Heart left ventricle (tissue), 16 donors: ENCODE measurements at regions not wholly inside any gene's neighbourhood (a gene's known extent, or its start where the extent isn't known, plus 50 kb on each side); places are given as distances from the start of the nearest gene placed in this dataset.

ENCODE experiments used
- ATAC-seq, 4 donors: fragments of 200-7000 bp; cut with Tn5 transposase; one replicate each; pipeline ENCODE4 v1.9.1; 2020 to 2022; ENCODE audit warnings: moderate library complexity in 4 of 4, mild to moderate bottlenecking in 3 of 4, moderate number of reproducible peaks in 1 of 4
- DNase-seq, 5 donors: peaks; one replicate each; pipeline ENCODE4 v3.0.0-alpha.2; 2020
- H3K27ac ChIP-seq, 12 donors: fragments of 200-600 bp; sonication (generic) in 4 of 12; one replicate each; pipeline versions ENCODE4 v1.5.0 to v1.8.0; 2016 to 2022; ENCODE audit warnings: mild to moderate bottlenecking in 2 of 12
- H3K27me3 ChIP-seq, 9 donors: fragments of 200-600 bp; sonication (generic) in 2 of 9; one replicate each; pipeline versions ENCODE4 v1.5.1 to v1.8.0; 2016 to 2022; ENCODE audit warnings: mild to moderate bottlenecking in 3 of 9
- H3K36me3 ChIP-seq, 9 donors: fragments of 200-600 bp; sonication (generic) in 2 of 9; one replicate each; pipeline versions ENCODE4 v1.5.0 to v1.8.0; 2018 to 2022; ENCODE audit warnings: mild to moderate bottlenecking in 2 of 9
- H3K4me1 ChIP-seq, 12 donors: fragments of 200-600 bp; sonication (generic) in 4 of 12; one replicate each; pipeline versions ENCODE4 v1.5.0 to v1.8.0; 2016 to 2022; ENCODE audit warnings: mild to moderate bottlenecking in 3 of 12
- H3K4me3 ChIP-seq, 12 donors: fragments of 200-600 bp; sonication (generic) in 4 of 12; one replicate each; pipeline versions ENCODE4 v1.5.0 to v1.8.0; 2017 to 2022; ENCODE audit warnings: mild to moderate bottlenecking in 9 of 12, moderate library complexity in 4 of 12
- H3K9me3 ChIP-seq, 12 donors: fragments of 200-600 bp; sonication (generic) in 4 of 12; one replicate each; pipeline versions ENCODE4 v1.5.0 to v1.8.0; 2016 to 2022; ENCODE audit warnings: mild to moderate bottlenecking in 1 of 12
- POLR2A ChIP-seq, 2 donors: fragments of 450-650 bp; IDR thresholded peaks; one replicate each; pipeline ENCODE4 v1.6.1; 2017; ENCODE audit warnings: antibody characterized with exemption in 2 of 2, mild to moderate bottlenecking in 2 of 2, moderate library complexity in 2 of 2
- WGBS, 4 donors: extraction: QIAGEN DNeasy Blood & Tissue Kit in 2 of 4; methylation state at CpG; one replicate each; pipeline versions ENCODE4 v1.1.5 to v1.1.7; 2013 to 2018; 5-methylcytosine and 5-hydroxymethylcytosine counted together
- intact Hi-C, 10 donors: fragments of 100-400 bp; cut with DNase I; formaldehyde crosslinking; loops; one replicate each; pipeline versions ENCODE4 v1.11.1 to v1.14.2; 2022
- TF ChIP-seq, protein P1 (sequence below), 12 donors: fragments of 200-600 bp; sonication (generic) in 4 of 12; IDR thresholded peaks; one replicate each; pipeline versions ENCODE4 v1.5.0 to v1.8.0; 2018 to 2022; ENCODE audit warnings: antibody characterized with exemption in 12 of 12, mild to moderate bottlenecking in 5 of 12
- donor health status: ischemic (EF 13 %, LVEDD 7.1; RV severe dilation, severe dysfunction).
- donor health status: healthy with polysubstance abuse.
- donor health status: DM: no; HTN: yes; CAD: no.
- donor health status: DM: no; HTN: no; CAD: no.
- donor health status: ischemic (EF 25% LVEDD 6.9; RV normal size, moderate dysfunction).
- donor health status: ischemic (EF 25% LVEDD 5.7; RV mildly dilated, moderate dysfunction).
- donor health status: healthy.
- donor health status: DM: yes; HTN: yes; CAD: no.
- donor health status: ischemic (EF 35%, LVEDD 5.7; RV mildly dilated, moderate dysfunction).
- donor health status: nonischemic (EF 11% LVEDD 7.7; RV severe dilation, severe dysfunction).
- donor health status: DM: yes; HTN: yes; CAD: no.
- donor health status: PGD.
- donor health status: ischemic (EF 29% LVEDD 5.4; RV normal size, mild dysfunction).
- donor health status: nonischemic (EF 23%, LVEDD 6.1; RV moderate dilation, normal function).

DNA sequence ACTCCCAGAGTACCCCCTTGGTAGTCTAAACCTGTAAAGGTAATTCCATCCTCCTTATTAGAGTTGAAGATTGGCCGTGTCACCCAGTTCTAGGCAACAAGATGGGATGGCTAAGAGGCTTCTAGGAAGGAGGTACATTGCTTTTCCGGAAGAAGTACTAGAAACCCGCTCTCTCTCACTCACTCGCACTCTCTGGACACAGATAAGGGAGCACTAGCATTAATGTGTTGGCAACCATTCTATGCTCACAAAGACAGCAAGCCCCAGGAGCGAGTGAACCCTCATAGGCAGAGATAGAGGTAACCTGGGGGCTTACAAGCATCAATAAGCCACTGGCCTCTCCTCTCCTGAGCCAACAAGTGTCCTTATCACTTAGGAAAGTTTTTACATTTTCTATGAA is 503.2 kb upstream of the JARID2 start:
- Histone ChIP-seq H3K9me3 (peaks cover 0 to 9% (median 0%) of the 10 kb centered on the region in 12 donors), H3K4me1 (peaks cover 0 to 32% (median 1%) of the 10 kb centered on the region in 12 donors), H3K27ac (peak overlapping the region in 2 of 12 donors; percentile 20 to 74), H3K4me3 (no peak overlapping the region), H3K36me3 (no peaks in the 10 kb centered on the region), H3K27me3 (peaks cover 0 to 6% (median 0%) of the 10 kb centered on the region in 9 donors)
- TF ChIP-seq, protein P1, sequence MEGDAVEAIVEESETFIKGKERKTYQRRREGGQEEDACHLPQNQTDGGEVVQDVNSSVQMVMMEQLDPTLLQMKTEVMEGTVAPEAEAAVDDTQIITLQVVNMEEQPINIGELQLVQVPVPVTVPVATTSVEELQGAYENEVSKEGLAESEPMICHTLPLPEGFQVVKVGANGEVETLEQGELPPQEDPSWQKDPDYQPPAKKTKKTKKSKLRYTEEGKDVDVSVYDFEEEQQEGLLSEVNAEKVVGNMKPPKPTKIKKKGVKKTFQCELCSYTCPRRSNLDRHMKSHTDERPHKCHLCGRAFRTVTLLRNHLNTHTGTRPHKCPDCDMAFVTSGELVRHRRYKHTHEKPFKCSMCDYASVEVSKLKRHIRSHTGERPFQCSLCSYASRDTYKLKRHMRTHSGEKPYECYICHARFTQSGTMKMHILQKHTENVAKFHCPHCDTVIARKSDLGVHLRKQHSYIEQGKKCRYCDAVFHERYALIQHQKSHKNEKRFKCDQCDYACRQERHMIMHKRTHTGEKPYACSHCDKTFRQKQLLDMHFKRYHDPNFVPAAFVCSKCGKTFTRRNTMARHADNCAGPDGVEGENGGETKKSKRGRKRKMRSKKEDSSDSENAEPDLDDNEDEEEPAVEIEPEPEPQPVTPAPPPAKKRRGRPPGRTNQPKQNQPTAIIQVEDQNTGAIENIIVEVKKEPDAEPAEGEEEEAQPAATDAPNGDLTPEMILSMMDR (IDR thresholded peaks at IDR 0.05): no peak
- no peak for TF ChIP-seq POLR2A (IDR thresholded peaks at IDR 0.05)
- no peak for DNase-seq
- ATAC-seq: no peak
- intact Hi-C loops: no loop called here
- WGBS, 4 donors: 94 to 97% (median 97%) methylated on average over 5 of the region's 5 CpGs

DNA sequence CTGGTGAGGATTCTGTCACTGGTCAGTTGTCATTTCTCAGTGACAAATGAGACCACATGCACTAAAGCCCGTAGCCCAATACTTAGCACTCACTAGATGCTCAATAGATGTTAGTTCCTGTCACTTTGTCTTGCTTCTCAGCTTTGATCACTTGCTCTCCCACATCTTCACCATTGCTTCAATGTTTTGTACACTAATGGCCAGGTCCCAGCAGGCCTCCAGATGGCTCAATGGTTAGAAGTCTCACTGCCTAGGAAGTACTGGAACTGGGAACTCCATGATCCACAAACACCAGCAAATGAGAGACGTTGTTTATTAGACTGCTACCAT is 502.8 kb upstream of the JARID2 start:
- Histone ChIP-seq H3K4me3 (no peak overlapping the region), H3K4me1 (peaks cover 0 to 32% (median 1%) of the 10 kb centered on the region in 12 donors), H3K36me3 (no peaks in the 10 kb centered on the region), H3K9me3 (peaks cover 0 to 9% (median 0%) of the 10 kb centered on the region in 12 donors), H3K27ac (peak overlapping the region in 3 of 12 donors; percentile 14 to 74 (median 20)), H3K27me3 (peaks cover 0 to 6% (median 0%) of the 10 kb centered on the region in 9 donors)
- ATAC-seq (no peak), DNase-seq (no peak)
- TF ChIP-seq, protein P1 (IDR thresholded peaks at IDR 0.05): no peak
- TF ChIP-seq POLR2A (IDR thresholded peaks at IDR 0.05): no peak
- 82 to 100% (median 91%) methylated on average over 2 of the region's 2 CpGs for WGBS, 4 donors
- intact Hi-C loops: no loop called here

DNA sequence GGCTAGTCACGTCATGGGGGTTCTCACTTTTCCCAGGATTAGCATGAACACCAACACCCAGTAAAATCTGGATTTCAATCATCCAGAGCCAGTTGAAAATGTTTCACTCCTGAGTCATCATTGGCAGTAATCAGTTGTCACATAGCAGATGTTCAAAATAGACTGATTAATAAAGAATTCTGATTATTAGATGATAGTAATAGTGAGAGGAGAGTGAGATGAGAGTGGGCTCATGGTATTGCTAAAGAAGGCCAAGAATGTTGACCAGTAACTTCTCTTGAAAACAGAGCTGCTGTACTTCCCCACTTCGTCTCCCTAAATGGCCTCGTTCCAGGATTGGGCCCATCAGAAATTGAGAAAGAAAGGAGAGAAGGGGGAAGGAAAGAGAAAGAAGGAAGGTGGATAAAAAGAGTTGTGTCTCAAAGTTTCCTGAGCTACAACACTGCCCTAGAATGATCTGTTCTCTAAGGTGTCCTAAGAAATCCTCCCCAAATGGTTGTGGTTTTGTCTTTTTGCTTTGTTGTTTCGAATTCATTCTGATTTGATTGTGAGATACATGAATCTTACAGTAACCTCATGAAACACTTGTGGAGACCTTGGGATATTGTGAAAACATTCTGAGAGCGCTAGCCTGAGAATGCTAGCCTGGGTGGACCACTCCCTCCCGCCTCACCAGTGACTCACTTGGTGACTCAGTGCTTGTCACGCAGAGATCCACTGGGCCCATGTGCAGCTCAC is 502.2 kb upstream of the JARID2 start:
- H3K4me3 ChIP-seq: no peak overlapping the region
- ATAC-seq (peak in 3 of 4 donors; percentile 68 to 87 (median 83)), DNase-seq (peak in 2 of 5 donors; percentile 36 to 56)
- peaks cover 0 to 27% (median 1%) of the 10 kb centered on the region in 12 donors for H3K4me1 ChIP-seq
- H3K27me3 ChIP-seq: peaks cover 0 to 6% (median 0%) of the 10 kb centered on the region in 9 donors
- 76 to 88% (median 86%) methylated on average over 7 of the region's 7 CpGs for WGBS, 4 donors
- H3K9me3 ChIP-seq: peaks cover 0 to 9% (median 0%) of the 10 kb centered on the region in 12 donors
- H3K36me3 ChIP-seq: no peaks in the 10 kb centered on the region
- TF ChIP-seq, protein P1 (IDR thresholded peaks at IDR 0.05): no peak
- intact Hi-C loops: no loop called here
- H3K27ac ChIP-seq: peak overlapping the region in 4 of 12 donors; percentile 14 to 74 (median 30)

DNA sequence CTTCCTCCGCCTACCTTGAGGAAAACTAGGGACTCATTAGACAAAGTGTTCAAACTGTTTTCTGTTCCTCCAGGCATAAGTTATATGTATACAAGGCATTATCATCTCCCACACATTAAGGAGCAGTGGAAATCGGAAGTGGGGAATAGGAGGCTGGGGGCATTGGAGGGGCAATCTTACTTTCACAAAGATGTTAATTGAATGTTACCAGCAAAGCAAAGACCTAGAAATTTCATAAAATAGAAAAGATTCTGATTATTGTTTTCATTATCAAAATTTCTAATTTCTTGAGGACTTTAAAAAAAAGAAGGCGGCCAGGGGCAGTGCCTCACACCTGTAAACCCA is 501.7 kb upstream of the JARID2 start:
- peaks cover 0 to 6% (median 0%) of the 10 kb centered on the region in 9 donors for H3K27me3 ChIP-seq
- H3K9me3 ChIP-seq: peaks cover 0 to 9% (median 0%) of the 10 kb centered on the region in 12 donors
- 97 to 100% (median 99%) methylated on average over 3 of the region's 3 CpGs for WGBS, 4 donors
- no peaks in the 10 kb centered on the region for H3K36me3 ChIP-seq
- peak overlapping the region in 1 of 12 donors; percentile 74 for H3K27ac ChIP-seq
- H3K4me1 ChIP-seq: peaks cover 0 to 22% (median 0%) of the 10 kb centered on the region in 12 donors
- intact Hi-C loops: no loop called here
- no peak overlapping the region for H3K4me3 ChIP-seq
- no peak for ATAC-seq
- no peak for DNase-seq
- TF ChIP-seq POLR2A (IDR thresholded peaks at IDR 0.05): no peak
- TF ChIP-seq, protein P1 (IDR thresholded peaks at IDR 0.05): no peak
